Testis (tissue), 2 donors: ENCODE measurements at regions not wholly inside any gene's neighbourhood (a gene's known extent, or its start where the extent isn't known, plus 50 kb on each side); places are given as distances from the start of the nearest gene placed in this dataset.

ENCODE experiments used
- DNase-seq: peaks from one replicate; pipeline ENCODE4 v3.0.0-alpha.2; 2019
- H3K27ac ChIP-seq, 2 donors: fragments of 200-600 bp; sonication (generic); one replicate each; pipeline ENCODE4 v1.5.1; 2019
- H3K27me3 ChIP-seq: fragments of 200-600 bp; sonication (generic); one replicate; pipeline ENCODE4 v1.5.1; 2019
- H3K36me3 ChIP-seq: fragments of 200-600 bp; sonication (generic); one replicate; pipeline ENCODE4 v1.5.1; 2017; ENCODE audit warnings: low read depth; ENCODE audit errors: missing control alignments
- H3K4me1 ChIP-seq: fragments of 200-600 bp; sonication (generic); one replicate; pipeline ENCODE4 v1.5.1; 2019
- H3K4me3 ChIP-seq, 2 donors: fragments of 200-600 bp; sonication (generic); one replicate each; pipeline ENCODE4 v1.5.1; 2017 to 2019
- H3K9me3 ChIP-seq: fragments of 200-600 bp; sonication (generic); one replicate; pipeline ENCODE4 v1.5.1; 2017
- CTCF ChIP-seq, 3 experiments: fragments of 450-650 bp in 2 of 3; fragments of 200-600 bp in 1 of 3; sonication (generic) in 1 of 3; IDR thresholded peaks; one replicate each; pipeline ENCODE4 v1.5.1; 2016 to 2019; ENCODE audit warnings: antibody characterized with exemption in 3 of 3, mild to moderate bottlenecking in 2 of 3, moderate library complexity in 1 of 3
- POLR2A ChIP-seq: fragments of 450-650 bp; IDR thresholded peaks from one replicate; pipeline ENCODE4 v1.6.1; 2017; ENCODE audit warnings: antibody characterized with exemption, mild to moderate bottlenecking, moderate library complexity
- WGBS, 2 donors: methylation state at CpG; one replicate each; pipeline ENCODE4 v1.1.5; 2018; 5-methylcytosine and 5-hydroxymethylcytosine counted together
- intact Hi-C: fragments of 100-400 bp; cut with DNase I; formaldehyde crosslinking; loops from one replicate; pipeline ENCODE4 v1.15.1; 2023; ENCODE audit warnings: low total_unique reads

GRCh38 chr10:20677340-20677739 lies 219.8 kb downstream of the NEBL start:
- Histone ChIP-seq H3K36me3 (no peaks in the 10 kb centered on the region), H3K27me3 (no peaks in the 10 kb centered on the region), H3K4me1 (no peaks in the 10 kb centered on the region), H3K9me3 (no peaks in the 10 kb centered on the region), H3K27ac (no peak overlapping the region), H3K4me3 (no peak overlapping the region)
- intact Hi-C loops, result no loop called here
- 70 to 75% methylated on average over 5 of the region's 5 CpGs for WGBS, 2 donors
- TF ChIP-seq CTCF (IDR thresholded peaks at IDR 0.05) (no peak), POLR2A (no peak)
- no peak for DNase-seq

- Histone ChIP-seq H3K9me3 (no peaks in the 10 kb centered on the region), H3K27me3 (no peaks in the 10 kb centered on the region), H3K27ac (no peak overlapping the region), H3K4me3 (no peak overlapping the region), H3K36me3 (no peaks in the 10 kb centered on the region), H3K4me1 (no peaks in the 10 kb centered on the region)
- intact Hi-C loops, result no loop called here
- TF ChIP-seq POLR2A, result no peak
- TF ChIP-seq CTCF (IDR thresholded peaks at IDR 0.05), result no peak
- 19 to 39% methylated on average over 1 of the region's 1 CpG for WGBS, 2 donors
- DNase-seq, result no peak
These were observed 222.2 kb downstream of the NEBL start for GRCh38 chr10:20674926-20675325.

GRCh38 chr10:20673175-20673574 lies 223.9 kb downstream of the NEBL start:
- intact Hi-C loops, result no loop called here
- no peaks in the 10 kb centered on the region for H3K36me3 ChIP-seq
- H3K27ac ChIP-seq, result no peak overlapping the region
- no peaks in the 10 kb centered on the region for H3K9me3 ChIP-seq
- no peaks in the 10 kb centered on the region for H3K4me1 ChIP-seq
- DNase-seq, result no peak
- TF ChIP-seq CTCF (IDR thresholded peaks at IDR 0.05) (no peak), POLR2A (no peak)
- 41 to 46% methylated on average over 4 of the region's 4 CpGs for WGBS, 2 donors
- H3K27me3 ChIP-seq, result no peaks in the 10 kb centered on the region
- no peak overlapping the region for H3K4me3 ChIP-seq

DNA sequence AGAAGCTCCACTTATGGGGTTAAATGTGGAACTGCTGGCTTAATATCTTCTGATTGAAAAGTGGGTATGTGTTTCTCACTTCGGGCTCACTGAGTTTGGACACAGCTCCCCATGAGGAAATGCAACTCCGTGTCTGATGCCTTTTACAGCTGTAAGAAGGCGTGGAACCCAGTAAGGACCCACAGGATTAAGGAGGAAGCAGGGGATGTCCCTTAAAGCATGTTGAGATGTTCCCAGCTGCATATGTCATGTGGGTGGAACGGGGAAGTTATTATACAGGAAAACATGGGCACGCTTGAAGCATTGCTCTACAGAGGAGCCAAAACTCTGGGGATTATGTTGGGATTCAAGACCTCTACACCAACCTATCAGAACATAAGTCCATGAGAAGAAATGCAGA lies 224.4 kb downstream of the NEBL start:
- DNase-seq, result no peak
- Histone ChIP-seq H3K9me3 (no peaks in the 10 kb centered on the region), H3K36me3 (no peaks in the 10 kb centered on the region), H3K4me1 (no peaks in the 10 kb centered on the region), H3K27ac (no peak overlapping the region), H3K4me3 (no peak overlapping the region), H3K27me3 (no peaks in the 10 kb centered on the region)
- TF ChIP-seq CTCF (IDR thresholded peaks at IDR 0.05) (no peak), POLR2A (no peak)
- intact Hi-C loops, result no loop called here
- 70 to 73% methylated on average over 5 of the region's 5 CpGs for WGBS, 2 donors

- 67% methylated on average over 1 of the region's 1 CpG; no CpG with 5 or more reads in 1 of the 2 donors for WGBS, 2 donors
- Histone ChIP-seq H3K4me3 (no peak overlapping the region), H3K36me3 (no peaks in the 10 kb centered on the region), H3K9me3 (no peaks in the 10 kb centered on the region), H3K27me3 (no peaks in the 10 kb centered on the region), H3K4me1 (no peaks in the 10 kb centered on the region), H3K27ac (no peak overlapping the region)
- no peak for TF ChIP-seq POLR2A
- TF ChIP-seq CTCF (IDR thresholded peaks at IDR 0.05), result no peak
- DNase-seq, result no peak
- intact Hi-C loops, result no loop called here
These were observed 226.5 kb downstream of the NEBL start for GRCh38 chr10:20670579-20670978.
